ENCODE measurements at regions not wholly inside any gene's neighbourhood (a gene's known extent, or its start where the extent isn't known, plus 50 kb on each side); places are given as distances from the start of the nearest gene placed in this dataset.

GRCh38 chr5:3131161-3131560, 379.7 kb upstream of the IRX2 start:
- FAIRE-seq (no peak), DNase-seq (ENCODE audit: insufficient read length, low spot score) (no peak)
- TF ChIP-seq CTCF (IDR thresholded peaks at IDR 0.05; ENCODE audit: insufficient read depth, missing control alignments): no peak

DNA sequence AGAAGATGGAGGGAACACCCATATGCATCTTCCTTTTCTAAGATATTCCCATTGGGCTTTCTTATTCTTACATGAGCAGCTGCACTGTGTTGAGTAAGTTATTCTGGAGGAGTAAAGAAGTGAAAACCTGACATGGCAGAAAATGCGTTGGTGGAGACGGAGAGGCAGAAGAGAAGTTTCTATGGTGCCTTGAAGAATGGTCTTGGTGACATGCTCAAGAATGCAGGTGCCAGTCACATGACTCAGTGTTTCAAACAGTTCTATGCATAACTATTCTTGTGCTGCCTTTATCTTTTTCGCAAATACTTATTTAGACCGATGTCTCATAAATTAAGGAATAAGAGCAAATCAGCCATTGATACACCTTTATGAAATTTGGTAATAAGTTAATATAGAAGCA, 377.8 kb upstream of the IRX2 start:
- no peak for FAIRE-seq
- DNase-seq (ENCODE audit: insufficient read length, low spot score): no peak
- no peak for TF ChIP-seq CTCF (IDR thresholded peaks at IDR 0.05; ENCODE audit: insufficient read depth, missing control alignments)

DNA sequence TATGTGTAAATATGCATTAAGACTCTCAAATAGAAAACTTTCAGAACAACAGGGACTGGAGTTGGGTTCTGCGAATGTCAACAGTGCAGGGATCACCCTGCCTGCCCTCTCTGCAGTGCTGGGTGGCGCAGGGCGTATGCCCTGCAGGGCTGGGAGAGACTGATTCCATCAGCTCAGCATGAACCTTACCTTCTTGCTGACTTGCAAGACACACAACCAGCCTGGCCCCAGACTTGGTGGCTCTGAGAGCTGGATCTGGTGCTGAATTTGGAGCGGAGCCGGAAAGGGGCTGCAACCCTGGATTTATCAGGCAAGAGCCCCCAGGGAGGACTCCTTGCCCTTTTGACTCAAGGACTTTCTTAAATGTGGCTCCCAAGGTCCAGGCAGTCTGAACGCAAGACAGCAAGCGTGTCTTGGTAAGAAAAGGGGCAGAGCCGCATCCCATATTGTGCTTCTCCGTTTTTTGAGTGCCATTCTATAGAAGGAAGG, 376.0 kb upstream of the IRX2 start:
- FAIRE-seq (no peak), DNase-seq (ENCODE audit: insufficient read length, low spot score) (no peak)
- no peak for TF ChIP-seq CTCF (IDR thresholded peaks at IDR 0.05; ENCODE audit: insufficient read depth, missing control alignments)

GRCh38 chr5:3126639-3127038, 375.2 kb upstream of the IRX2 start:
- FAIRE-seq (no peak), DNase-seq (ENCODE audit: insufficient read length, low spot score) (no peak)
- TF ChIP-seq CTCF (IDR thresholded peaks at IDR 0.05; ENCODE audit: insufficient read depth, missing control alignments): no peak

GRCh38 chr5:3124410-3124809, 372.9 kb upstream of the IRX2 start:
- DNase-seq (ENCODE audit: insufficient read length, low spot score) (no peak), FAIRE-seq (no peak)
- no peak for TF ChIP-seq CTCF (IDR thresholded peaks at IDR 0.05; ENCODE audit: insufficient read depth, missing control alignments)

DNA sequence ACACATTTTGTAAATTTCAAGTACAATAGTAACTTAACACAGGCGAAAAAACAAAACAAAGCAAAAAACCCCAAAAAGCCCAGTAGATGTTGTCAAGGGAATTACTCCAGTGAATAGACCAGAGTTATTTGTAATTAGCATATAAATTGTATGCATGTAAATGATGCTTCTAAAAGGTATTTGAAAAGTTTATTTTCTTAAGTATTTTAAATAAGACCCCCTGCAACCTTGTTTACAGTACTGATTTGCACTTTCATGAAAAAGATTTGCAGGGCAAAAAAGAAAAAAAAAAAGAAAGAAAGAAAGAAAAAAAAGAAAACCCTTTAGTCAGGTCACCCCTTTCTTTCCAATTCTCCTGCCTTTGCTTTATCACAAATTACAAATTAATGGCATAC, 372.3 kb upstream of the IRX2 start:
- FAIRE-seq: no peak
- no peak for TF ChIP-seq CTCF (IDR thresholded peaks at IDR 0.05; ENCODE audit: insufficient read depth, missing control alignments)
- no peak for DNase-seq (ENCODE audit: insufficient read length, low spot score)

GRCh38 chr5:3122985-3123762, 371.7 kb upstream of the IRX2 start:
- no peak for DNase-seq (ENCODE audit: insufficient read length, low spot score)
- no peak for FAIRE-seq
- TF ChIP-seq CTCF (IDR thresholded peaks at IDR 0.05; ENCODE audit: insufficient read depth, missing control alignments): no peak
